RPMI8226 (cell line): ENCODE measurements at regions not wholly inside any gene's neighbourhood (a gene's known extent, or its start where the extent isn't known, plus 50 kb on each side); places are given as distances from the start of the nearest gene placed in this dataset.

Source experiments
- DNase-seq: peaks from one replicate; pipeline ENCODE4 v3.0.0-alpha.2; 2015

- DNase-seq, result no peak
Observed at GRCh38 chr7:128145191-128145590, 95.9 kb upstream of the LEP start.

- DNase-seq, result no peak
Observed at GRCh38 chr7:128146052-128146451, 95.0 kb upstream of the LEP start.

GRCh38 chr7:128148676-128149075, 92.4 kb upstream of the LEP start:
- peak; percentile 67 for DNase-seq

- no peak for DNase-seq
Observed at GRCh38 chr7:128150223-128150865, 90.7 kb upstream of the LEP start.

GRCh38 chr7:128151635-128152034, 89.4 kb upstream of the LEP start:
- no peak for DNase-seq

GRCh38 chr7:128152721-128153120, 88.4 kb upstream of the LEP start:
- no peak for DNase-seq

GRCh38 chr7:128153436-128153835, 87.6 kb upstream of the LEP start:
- no peak for DNase-seq

GRCh38 chr7:128154504-128154903, 86.6 kb upstream of the LEP start:
- DNase-seq, result no peak

- DNase-seq, result no peak
Observed at GRCh38 chr7:128155100-128155740, 85.9 kb upstream of the LEP start.

- no peak for DNase-seq
Observed at GRCh38 chr7:128157906-128158305, 83.2 kb upstream of the LEP start.

- no peak for DNase-seq
Observed at GRCh38 chr7:128158370-128158769, 82.7 kb upstream of the LEP start.

- no peak for DNase-seq
Observed at GRCh38 chr7:128160296-128160695, 80.8 kb upstream of the LEP start.

- DNase-seq, result no peak
Observed at GRCh38 chr7:128161466-128162125, 79.5 kb upstream of the LEP start.

- no peak for DNase-seq
Observed at GRCh38 chr7:128162666-128163065, 78.4 kb upstream of the LEP start.

GRCh38 chr7:128163473-128163872, 77.6 kb upstream of the LEP start:
- no peak for DNase-seq

GRCh38 chr7:128164061-128164954, 76.8 kb upstream of the LEP start:
- no peak for DNase-seq

GRCh38 chr7:128164955-128165670, 76.0 kb upstream of the LEP start:
- DNase-seq, result no peak

GRCh38 chr7:128165927-128166420, 75.1 kb upstream of the LEP start:
- no peak for DNase-seq

GRCh38 chr7:128166603-128167041, 74.5 kb upstream of the LEP start:
- no peak for DNase-seq

GRCh38 chr7:128167042-128167701, 73.9 kb upstream of the LEP start:
- no peak for DNase-seq

- DNase-seq, result no peak
Observed at GRCh38 chr7:128167791-128168666, 73.0 kb upstream of the LEP start.
